ENCODE measurements at regions not wholly inside any gene's neighbourhood (a gene's known extent, or its start where the extent isn't known, plus 50 kb on each side); places are given as distances from the start of the nearest gene placed in this dataset.

DNA sequence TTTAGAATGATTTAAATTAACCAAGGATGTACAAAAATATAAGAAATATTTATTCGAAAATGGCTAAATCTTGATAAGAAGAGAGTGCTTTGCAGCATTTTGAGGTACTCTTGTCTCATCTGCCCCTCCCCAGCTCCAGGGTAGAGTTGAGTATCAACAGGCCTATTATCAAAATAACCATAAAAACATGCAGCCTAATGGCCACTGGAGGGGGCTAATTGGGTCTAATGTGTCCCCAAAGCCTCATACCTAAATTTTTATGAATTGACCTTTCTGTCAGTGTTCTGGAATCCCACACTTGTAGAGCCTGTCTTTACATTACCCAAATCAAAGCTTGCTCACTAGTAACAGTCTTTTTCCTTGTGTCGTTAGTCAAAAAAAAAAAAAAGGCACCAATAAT is 544.9 kb upstream of the CPXCR1 start:
- no peaks in the 10 kb centered on the region for H3K4me1 ChIP-seq (ENCODE audit: control insufficient read depth, insufficient read depth, low read length)
- H3K9me3 ChIP-seq (ENCODE audit: control insufficient read depth, insufficient read depth, low read depth, low read length): no peaks in the 10 kb centered on the region
- TF ChIP-seq SIN3A (IDR thresholded peaks at IDR 0.05; ENCODE audit: borderline replicate concordance, insufficient read depth, low read depth, low read length) (no peak), TCF7L2 (IDR thresholded peaks at IDR 0.05; ENCODE audit: low read depth, low read length) (no peak), POLR2AphosphoS5 (IDR thresholded peaks at IDR 0.05; ENCODE audit: low read depth, low read length) (no peak)
- TF ChIP-seq, protein P1, sequence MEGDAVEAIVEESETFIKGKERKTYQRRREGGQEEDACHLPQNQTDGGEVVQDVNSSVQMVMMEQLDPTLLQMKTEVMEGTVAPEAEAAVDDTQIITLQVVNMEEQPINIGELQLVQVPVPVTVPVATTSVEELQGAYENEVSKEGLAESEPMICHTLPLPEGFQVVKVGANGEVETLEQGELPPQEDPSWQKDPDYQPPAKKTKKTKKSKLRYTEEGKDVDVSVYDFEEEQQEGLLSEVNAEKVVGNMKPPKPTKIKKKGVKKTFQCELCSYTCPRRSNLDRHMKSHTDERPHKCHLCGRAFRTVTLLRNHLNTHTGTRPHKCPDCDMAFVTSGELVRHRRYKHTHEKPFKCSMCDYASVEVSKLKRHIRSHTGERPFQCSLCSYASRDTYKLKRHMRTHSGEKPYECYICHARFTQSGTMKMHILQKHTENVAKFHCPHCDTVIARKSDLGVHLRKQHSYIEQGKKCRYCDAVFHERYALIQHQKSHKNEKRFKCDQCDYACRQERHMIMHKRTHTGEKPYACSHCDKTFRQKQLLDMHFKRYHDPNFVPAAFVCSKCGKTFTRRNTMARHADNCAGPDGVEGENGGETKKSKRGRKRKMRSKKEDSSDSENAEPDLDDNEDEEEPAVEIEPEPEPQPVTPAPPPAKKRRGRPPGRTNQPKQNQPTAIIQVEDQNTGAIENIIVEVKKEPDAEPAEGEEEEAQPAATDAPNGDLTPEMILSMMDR (IDR thresholded peaks at IDR 0.05): no peak
- TF ChIP-seq, protein P2, sequence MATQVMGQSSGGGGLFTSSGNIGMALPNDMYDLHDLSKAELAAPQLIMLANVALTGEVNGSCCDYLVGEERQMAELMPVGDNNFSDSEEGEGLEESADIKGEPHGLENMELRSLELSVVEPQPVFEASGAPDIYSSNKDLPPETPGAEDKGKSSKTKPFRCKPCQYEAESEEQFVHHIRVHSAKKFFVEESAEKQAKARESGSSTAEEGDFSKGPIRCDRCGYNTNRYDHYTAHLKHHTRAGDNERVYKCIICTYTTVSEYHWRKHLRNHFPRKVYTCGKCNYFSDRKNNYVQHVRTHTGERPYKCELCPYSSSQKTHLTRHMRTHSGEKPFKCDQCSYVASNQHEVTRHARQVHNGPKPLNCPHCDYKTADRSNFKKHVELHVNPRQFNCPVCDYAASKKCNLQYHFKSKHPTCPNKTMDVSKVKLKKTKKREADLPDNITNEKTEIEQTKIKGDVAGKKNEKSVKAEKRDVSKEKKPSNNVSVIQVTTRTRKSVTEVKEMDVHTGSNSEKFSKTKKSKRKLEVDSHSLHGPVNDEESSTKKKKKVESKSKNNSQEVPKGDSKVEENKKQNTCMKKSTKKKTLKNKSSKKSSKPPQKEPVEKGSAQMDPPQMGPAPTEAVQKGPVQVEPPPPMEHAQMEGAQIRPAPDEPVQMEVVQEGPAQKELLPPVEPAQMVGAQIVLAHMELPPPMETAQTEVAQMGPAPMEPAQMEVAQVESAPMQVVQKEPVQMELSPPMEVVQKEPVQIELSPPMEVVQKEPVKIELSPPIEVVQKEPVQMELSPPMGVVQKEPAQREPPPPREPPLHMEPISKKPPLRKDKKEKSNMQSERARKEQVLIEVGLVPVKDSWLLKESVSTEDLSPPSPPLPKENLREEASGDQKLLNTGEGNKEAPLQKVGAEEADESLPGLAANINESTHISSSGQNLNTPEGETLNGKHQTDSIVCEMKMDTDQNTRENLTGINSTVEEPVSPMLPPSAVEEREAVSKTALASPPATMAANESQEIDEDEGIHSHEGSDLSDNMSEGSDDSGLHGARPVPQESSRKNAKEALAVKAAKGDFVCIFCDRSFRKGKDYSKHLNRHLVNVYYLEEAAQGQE (IDR thresholded peaks at IDR 0.05; ENCODE audit: insufficient read depth in 1 of 2, low read depth in 2 of 2, low read length in 1 of 2): no peak
- H3K27ac ChIP-seq (ENCODE audit: low read length): no peak overlapping the region
- H3K4me3 ChIP-seq (ENCODE audit: low read depth in 2 of 2, low read length in 2 of 2): no peak overlapping the region
- DNase-seq (ENCODE audit: low read depth, low spot score) (no peak), ATAC-seq (no peak)
- H3K27me3 ChIP-seq (ENCODE audit: control insufficient read depth, insufficient read depth, low read length): no peaks in the 10 kb centered on the region
- H3K36me3 ChIP-seq (ENCODE audit: control insufficient read depth, insufficient read depth, low read length): no peaks in the 10 kb centered on the region
- intact Hi-C loops (cut with micrococcal nuclease; ENCODE audit: unreplicated experiment) (no loop called here), in situ Hi-C loops (cut with HindIII; ENCODE audit: low pct_unique_long_range_greater_than_20kb, low sequenced_read_pairs) (no loop called here)
- BruUV-seq (replicated peaks): no TSS peak
- CTCF ChIA-PET: no interaction called here
- POLR2A ChIA-PET: no interaction called here

DNA sequence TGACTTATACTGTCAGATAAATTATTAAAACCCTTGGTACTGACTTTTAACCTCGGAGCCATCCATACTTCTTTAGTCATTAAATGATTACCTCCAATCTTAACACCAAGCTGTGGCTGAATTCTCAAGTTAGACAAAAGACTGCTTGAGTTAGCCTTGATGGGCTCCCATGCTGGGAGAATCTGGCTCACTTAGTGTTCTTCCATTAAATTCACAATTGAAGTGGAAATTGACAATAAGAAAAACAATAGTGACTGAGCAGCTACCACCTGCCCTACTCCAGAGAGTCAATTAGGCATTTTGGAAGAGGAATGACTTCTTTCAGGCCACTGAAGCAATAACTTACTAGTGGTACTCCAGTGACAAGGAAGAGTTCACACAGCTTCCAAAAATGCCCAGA is 503.0 kb upstream of the CPXCR1 start:
- CTCF ChIA-PET: no interaction called here
- no peak for TF ChIP-seq POLR2AphosphoS5 (IDR thresholded peaks at IDR 0.05; ENCODE audit: low read depth, low read length)
- TF ChIP-seq, protein P1 (IDR thresholded peaks at IDR 0.05): no peak
- TF ChIP-seq, protein P2 (IDR thresholded peaks at IDR 0.05; ENCODE audit: insufficient read depth in 1 of 2, low read depth in 2 of 2, low read length in 1 of 2): no peak
- TF ChIP-seq TCF7L2 (IDR thresholded peaks at IDR 0.05; ENCODE audit: low read depth, low read length): no peak
- TF ChIP-seq SIN3A (IDR thresholded peaks at IDR 0.05; ENCODE audit: borderline replicate concordance, insufficient read depth, low read depth, low read length): no peak
- ATAC-seq: no peak
- in situ Hi-C loops (cut with HindIII; ENCODE audit: low pct_unique_long_range_greater_than_20kb, low sequenced_read_pairs): no loop called here
- intact Hi-C loops (cut with micrococcal nuclease; ENCODE audit: unreplicated experiment): no loop called here
- no peak overlapping the region for H3K4me3 ChIP-seq (ENCODE audit: low read depth in 2 of 2, low read length in 2 of 2)
- no peaks in the 10 kb centered on the region for H3K27me3 ChIP-seq (ENCODE audit: control insufficient read depth, insufficient read depth, low read length)
- H3K4me1 ChIP-seq (ENCODE audit: control insufficient read depth, insufficient read depth, low read length): no peaks in the 10 kb centered on the region
- H3K9me3 ChIP-seq (ENCODE audit: control insufficient read depth, insufficient read depth, low read depth, low read length): no peaks in the 10 kb centered on the region
- BruUV-seq (replicated peaks): no TSS peak
- DNase-seq (ENCODE audit: low read depth, low spot score): no peak
- H3K27ac ChIP-seq (ENCODE audit: low read length): no peak overlapping the region
- no peaks in the 10 kb centered on the region for H3K36me3 ChIP-seq (ENCODE audit: control insufficient read depth, insufficient read depth, low read length)
- POLR2A ChIA-PET: no interaction called here

Measured in Panc1 (cell line).